Inferior parietal cortex (tissue), 1 donor: ENCODE measurements at regions not wholly inside any gene's neighbourhood (a gene's known extent, or its start where the extent isn't known, plus 50 kb on each side); places are given as distances from the start of the nearest gene placed in this dataset.
"Not testable (repeated sequence)": the region's sequence is repeated elsewhere in the genome, so short reads cannot be mapped to it uniquely, and the experiment has no call there.

Source experiments
- DNase-seq: peaks from one replicate; pipeline ENCODE4 v3.0.0-alpha.2; 2016; ENCODE audit errors: extremely low spot score

DNA sequence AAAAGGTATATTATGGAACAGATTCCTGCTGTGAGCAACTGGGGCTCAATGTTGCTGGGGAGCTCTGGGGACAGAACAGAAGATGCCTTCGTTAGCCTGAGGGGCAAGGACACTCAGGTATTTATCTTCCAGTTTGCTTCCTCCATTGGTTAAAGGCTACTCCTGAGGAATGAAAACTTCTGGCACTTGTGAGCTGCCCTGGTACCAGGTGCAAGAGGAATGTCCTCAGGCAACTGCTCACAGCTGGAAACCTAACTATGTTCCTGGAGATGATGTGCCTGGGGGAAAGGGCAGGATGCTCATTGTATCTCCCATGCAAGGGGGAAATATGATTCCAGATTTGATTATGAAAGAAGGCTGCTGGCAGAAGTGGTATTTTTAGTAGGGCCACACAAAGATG is 54.0 kb upstream of the BBX start:
- no peak for DNase-seq

DNA sequence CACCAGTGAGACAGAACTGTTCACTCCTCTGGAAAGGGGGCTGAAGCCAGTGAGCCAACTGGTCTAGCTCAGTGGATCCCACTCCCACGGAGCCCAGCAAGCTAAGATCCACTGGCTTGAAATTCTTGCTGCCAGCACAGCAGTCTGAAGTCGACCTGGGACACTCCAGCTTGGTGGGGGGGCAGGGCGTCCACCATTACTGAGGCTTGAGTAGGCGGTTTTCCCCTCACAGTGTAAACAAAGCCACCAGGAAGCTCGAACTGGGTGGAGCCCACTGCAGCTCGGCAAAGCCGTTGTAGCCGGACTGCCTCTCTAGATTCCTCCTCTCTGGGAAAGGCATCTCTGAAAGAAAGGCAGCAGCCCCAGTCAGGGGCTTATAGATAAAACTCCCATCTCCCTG is 52.3 kb upstream of the BBX start:
- not testable (repeated sequence) for DNase-seq
